GM23338 (cell line): ENCODE measurements at regions not wholly inside any gene's neighbourhood (a gene's known extent, or its start where the extent isn't known, plus 50 kb on each side); places are given as distances from the start of the nearest gene placed in this dataset.

ENCODE experiments used
- CREB1 ChIP-seq: fragments of 250-450 bp; sonication (Bioruptor Pico); IDR thresholded peaks from 2 replicates; pipeline ENCODE4 v1.5.0; 2020; ENCODE audit warnings: low read depth, mild to moderate bottlenecking, moderate library complexity
- CTCF ChIP-seq, 2 experiments: fragments of 200-600 bp in 1 of 2; sonication (generic) in 1 of 2; conservative IDR thresholded peaks; 2 replicates each; pipeline versions ENCODE4 v1.5.1 to v1.6.1; 2016 to 2017; ENCODE audit warnings: antibody characterized with exemption in 2 of 2, low read depth in 2 of 2, mild to moderate bottlenecking in 2 of 2, moderate library complexity in 1 of 2
- ETS1 ChIP-seq: IDR thresholded peaks from 2 replicates; pipeline ENCODE4 v1.6.1; 2016; ENCODE audit warnings: antibody characterized with exemption
- EZH2 ChIP-seq: fragments of 200-600 bp; sonication (generic); IDR thresholded peaks from one replicate; pipeline ENCODE4 v1.8.0; 2017; ENCODE audit warnings: antibody characterized with exemption, mild to moderate bottlenecking, low read depth; ENCODE audit not compliant: unreplicated experiment
- EZH2phosphoT487 ChIP-seq: fragments of 200-600 bp; sonication (generic); IDR thresholded peaks from one replicate; pipeline ENCODE4 v1.8.1; 2018; ENCODE audit warnings: antibody characterized with exemption; ENCODE audit not compliant: unreplicated experiment
- JUNB ChIP-seq: IDR thresholded peaks from one replicate; pipeline ENCODE4 v1.6.1; 2016; ENCODE audit warnings: antibody characterized with exemption; ENCODE audit not compliant: unreplicated experiment
- NANOG ChIP-seq: IDR thresholded peaks from 2 replicates; pipeline ENCODE4 v1.6.1; 2016; ENCODE audit warnings: antibody characterized with exemption, borderline replicate concordance
- POLR2AphosphoS5 ChIP-seq: IDR thresholded peaks from 2 replicates; pipeline ENCODE4 v1.6.1; 2016; ENCODE audit warnings: antibody characterized with exemption, low read depth
- REST ChIP-seq: IDR thresholded peaks from one replicate; pipeline ENCODE4 v1.6.1; 2018; ENCODE audit warnings: antibody characterized with exemption; ENCODE audit not compliant: unreplicated experiment
- STAT1 ChIP-seq: IDR thresholded peaks from one replicate; pipeline ENCODE4 v1.6.1; 2016; ENCODE audit warnings: antibody characterized with exemption; ENCODE audit not compliant: unreplicated experiment
- ZNF114 ChIP-seq: fragments of 250-450 bp; sonication (Bioruptor Pico); IDR thresholded peaks from 2 replicates; pipeline ENCODE4 v1.5.0; 2020; ENCODE audit warnings: mild to moderate bottlenecking, moderate library complexity
- ZNF331 ChIP-seq: fragments of 250-450 bp; sonication (Bioruptor Pico); IDR thresholded peaks from 2 replicates; pipeline ENCODE4 v1.5.0; 2020; ENCODE audit warnings: low read depth, mild to moderate bottlenecking, moderate library complexity

GRCh38 chr3:8154617-8155016 is 347.0 kb upstream of the LMCD1 start:
- TF ChIP-seq EZH2 (no peak), CREB1 (CRISPR knock-in tag) (no peak), CTCF (conservative IDR thresholded peaks at IDR 0.05; ENCODE audit: low read depth in 2 of 2) (no peak), REST (no peak), POLR2AphosphoS5 (no peak), NANOG (no peak), EZH2phosphoT487 (no peak), ETS1 (no peak), JUNB (no peak), ZNF114 (CRISPR knock-in tag) (no peak), ZNF331 (CRISPR knock-in tag) (no peak), STAT1 (no peak)
